Tibial nerve (tissue), 4 donors: ENCODE measurements at regions not wholly inside any gene's neighbourhood (a gene's known extent, or its start where the extent isn't known, plus 50 kb on each side); places are given as distances from the start of the nearest gene placed in this dataset.

Experiments used
- EP300 ChIP-seq, 2 donors: sonication (generic); formaldehyde crosslinking; IDR thresholded peaks; one replicate each; pipeline ENCODE4 v1.6.1; 2017; ENCODE audit warnings: antibody characterized with exemption in 2 of 2, mild to moderate bottlenecking in 1 of 2
- POLR2A ChIP-seq, 2 donors: fragments of 450-650 bp; IDR thresholded peaks; one replicate each; pipeline ENCODE4 v1.6.1; 2017; ENCODE audit warnings: antibody characterized with exemption in 2 of 2, mild to moderate bottlenecking in 2 of 2, moderate library complexity in 2 of 2
- TF ChIP-seq, protein P1 (sequence below), 5 experiments: fragments of 200-600 bp in 3 of 5; fragments of 450-650 bp in 2 of 5; sonication (generic) in 3 of 5; IDR thresholded peaks; one replicate each; pipeline ENCODE4 v1.5.1; 2016 to 2019; ENCODE audit warnings: antibody characterized with exemption in 5 of 5, mild to moderate bottlenecking in 3 of 5, moderate library complexity in 2 of 5

GRCh38 chr4:170729236-170729635, 639.5 kb upstream of the AADAT start:
- TF ChIP-seq, protein P1, sequence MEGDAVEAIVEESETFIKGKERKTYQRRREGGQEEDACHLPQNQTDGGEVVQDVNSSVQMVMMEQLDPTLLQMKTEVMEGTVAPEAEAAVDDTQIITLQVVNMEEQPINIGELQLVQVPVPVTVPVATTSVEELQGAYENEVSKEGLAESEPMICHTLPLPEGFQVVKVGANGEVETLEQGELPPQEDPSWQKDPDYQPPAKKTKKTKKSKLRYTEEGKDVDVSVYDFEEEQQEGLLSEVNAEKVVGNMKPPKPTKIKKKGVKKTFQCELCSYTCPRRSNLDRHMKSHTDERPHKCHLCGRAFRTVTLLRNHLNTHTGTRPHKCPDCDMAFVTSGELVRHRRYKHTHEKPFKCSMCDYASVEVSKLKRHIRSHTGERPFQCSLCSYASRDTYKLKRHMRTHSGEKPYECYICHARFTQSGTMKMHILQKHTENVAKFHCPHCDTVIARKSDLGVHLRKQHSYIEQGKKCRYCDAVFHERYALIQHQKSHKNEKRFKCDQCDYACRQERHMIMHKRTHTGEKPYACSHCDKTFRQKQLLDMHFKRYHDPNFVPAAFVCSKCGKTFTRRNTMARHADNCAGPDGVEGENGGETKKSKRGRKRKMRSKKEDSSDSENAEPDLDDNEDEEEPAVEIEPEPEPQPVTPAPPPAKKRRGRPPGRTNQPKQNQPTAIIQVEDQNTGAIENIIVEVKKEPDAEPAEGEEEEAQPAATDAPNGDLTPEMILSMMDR (IDR thresholded peaks at IDR 0.05): no peak
- TF ChIP-seq POLR2A (IDR thresholded peaks at IDR 0.05) (no peak), EP300 (IDR thresholded peaks at IDR 0.05) (no peak)
